H1 (cell line): ENCODE measurements at regions not wholly inside any gene's neighbourhood (a gene's known extent, or its start where the extent isn't known, plus 50 kb on each side); places are given as distances from the start of the nearest gene placed in this dataset.

ENCODE experiments used
- CTCF ChIA-PET: fragments of 300-600 bp; sonication (Branson Sonifier 250); formaldehyde crosslinking; loops from one replicate; lab custom pipeline; 2021; ENCODE audit not compliant: partially characterized antibody; lab: Charles Lee
- POLR2A ChIA-PET: fragments of 300-600 bp; sonication (Branson Sonifier 250); formaldehyde crosslinking; loops from one replicate; lab custom pipeline; 2021; ENCODE audit warnings: inconsistent platforms; ENCODE audit not compliant: partially characterized antibody; lab: Charles Lee
- DNase-seq, 2 experiments: peaks; one replicate each; pipeline versions ENCODE4 v3.0.0 to v3.0.0-alpha.2; 2010 to 2022; ENCODE audit warnings: low spot score in 2 of 2, low read depth in 1 of 2, mixed read lengths in 1 of 2
- FAIRE-seq: peaks from 2 replicates; lab custom pipeline; 2011; peaks lifted over from hg19 to GRCh38; lab: Jason Lieb, UNC
- H2AFZ ChIP-seq: 2 replicates; pipeline ENCODE4 v1.8.1; 2012; ENCODE audit warnings: low read length, inconsistent platforms
- H2AK5ac ChIP-seq: 2 replicates; pipeline ENCODE4 v1.6.1; 2013; ENCODE audit warnings: low read depth, low read length
- H2BK120ac ChIP-seq: replicated peaks from 2 replicates; pipeline ENCODE3; 2013; ENCODE audit warnings: low read depth, low read length, inconsistent platforms
- H2BK12ac ChIP-seq: 2 replicates; pipeline ENCODE4 v1.6.1; 2013; ENCODE audit warnings: low read depth, low read length
- H2BK15ac ChIP-seq: 2 replicates; pipeline ENCODE4 v1.6.1; 2013; ENCODE audit warnings: low read length
- H2BK20ac ChIP-seq: 2 replicates; pipeline ENCODE4 v1.6.1; 2013; ENCODE audit warnings: low read length
- H2BK5ac ChIP-seq: 2 replicates; pipeline ENCODE4 v1.6.1; 2013; ENCODE audit warnings: low read depth, low read length
- H3K14ac ChIP-seq: 2 replicates; pipeline ENCODE4 v1.6.1; 2013; ENCODE audit warnings: inconsistent platforms; ENCODE audit not compliant: insufficient read length
- H3K18ac ChIP-seq: 2 replicates; pipeline ENCODE4 v1.6.1; 2013; ENCODE audit warnings: low read length; ENCODE audit errors: extremely low read depth
- H3K23ac ChIP-seq: 2 replicates; pipeline ENCODE4 v1.6.1; 2013; ENCODE audit warnings: inconsistent platforms; ENCODE audit not compliant: insufficient read length
- H3K23me2 ChIP-seq: 2 replicates; pipeline ENCODE4 v1.6.1; 2013; ENCODE audit warnings: low read depth, low read length
- H3K27ac ChIP-seq: 2 replicates; pipeline ENCODE4 v1.6.1; 2011; ENCODE audit warnings: low read depth, low read length, inconsistent platforms
- H3K27me3 ChIP-seq, 4 experiments: replicated peaks in 1 of 4; 1 replicate in 1 of 4; 2 replicates in 3 of 4; pipeline versions ENCODE4 v1.6.1 to v1.8.1; 2011 to 2013; ENCODE audit warnings: low read length in 3 of 4, mild to moderate bottlenecking in 3 of 4, inconsistent platforms in 2 of 4, mixed read lengths in 2 of 4, moderate library complexity in 1 of 4; ENCODE audit not compliant: control insufficient read depth in 3 of 4, insufficient read depth in 3 of 4; ENCODE audit errors: extremely low read depth in 1 of 4
- H3K36me3 ChIP-seq, 4 experiments: 2 replicates each; pipeline versions ENCODE4 v1.6.1 to v1.8.1; 2011 to 2013; ENCODE audit warnings: mild to moderate bottlenecking in 4 of 4, low read length in 3 of 4, moderate library complexity in 2 of 4, control low read depth in 1 of 4, inconsistent platforms in 1 of 4; ENCODE audit not compliant: insufficient read depth in 4 of 4, control insufficient read depth in 2 of 4
- H3K4ac ChIP-seq: replicated peaks from 2 replicates; pipeline ENCODE3; 2013; ENCODE audit warnings: low read length, low read depth, mixed read lengths, inconsistent platforms; ENCODE audit not compliant: insufficient read length
- H3K4me1 ChIP-seq, 4 experiments: replicated peaks in 1 of 4; 1 replicate in 1 of 4; 2 replicates in 3 of 4; pipeline versions ENCODE4 v1.6.1 to v1.8.1; 2011 to 2013; ENCODE audit warnings: low read length in 3 of 4, inconsistent platforms in 2 of 4, mixed read lengths in 1 of 4; ENCODE audit not compliant: insufficient read depth in 4 of 4, control insufficient read depth in 3 of 4
- H3K4me2 ChIP-seq, 2 experiments: 2 replicates each; pipeline versions ENCODE4 v1.6.1 to v1.8.1; 2011 to 2013; ENCODE audit warnings: low read depth in 2 of 2, low read length in 2 of 2, control low read depth in 1 of 2, inconsistent platforms in 1 of 2, mild to moderate bottlenecking in 1 of 2; ENCODE audit not compliant: insufficient read depth in 1 of 2
- H3K4me3 ChIP-seq, 4 experiments: fragments of 200-600, 300-600 bp in 1 of 4; sonication (generic), shearing (Covaris generic), sonication (Bioruptor Twin) in 1 of 4; 2 replicates each; pipeline versions ENCODE4 v1.5.1 to v1.8.1; 2011 to 2016; ENCODE audit warnings: low read length in 4 of 4, low read depth in 3 of 4, control low read depth in 2 of 4, inconsistent platforms in 2 of 4, mild to moderate bottlenecking in 2 of 4, mixed read lengths in 1 of 4, moderate library complexity in 1 of 4; ENCODE audit not compliant: insufficient read depth in 2 of 4; ENCODE audit errors: extremely low read depth in 1 of 4
- H3K56ac ChIP-seq: replicated peaks from 2 replicates; pipeline ENCODE3; 2013; ENCODE audit warnings: low read depth, mild to moderate bottlenecking, mixed read lengths, low read length, inconsistent platforms; ENCODE audit not compliant: insufficient read length
- H3K79me1 ChIP-seq: 2 replicates; pipeline ENCODE4 v1.6.1; 2013; ENCODE audit warnings: low read depth, low read length, control low read depth
- H3K79me2 ChIP-seq, 2 experiments: 2 replicates each; pipeline versions ENCODE4 v1.6.1 to v1.8.1; 2012 to 2013; ENCODE audit warnings: low read length in 2 of 2, mild to moderate bottlenecking in 2 of 2, inconsistent platforms in 1 of 2; ENCODE audit not compliant: insufficient read depth in 2 of 2, control insufficient read depth in 1 of 2
- H3K9ac ChIP-seq, 4 experiments: replicated peaks in 1 of 4; 1 replicate in 1 of 4; 2 replicates in 3 of 4; pipeline versions ENCODE4 v1.6.1 to v1.8.1; 2011 to 2013; ENCODE audit warnings: low read depth in 3 of 4, low read length in 3 of 4, control low read depth in 2 of 4, mild to moderate bottlenecking in 2 of 4, moderate library complexity in 2 of 4, inconsistent platforms in 1 of 4; ENCODE audit errors: extremely low read depth in 1 of 4
- H3K9me3 ChIP-seq, 2 experiments: 2 replicates each; pipeline versions ENCODE4 v1.6.1 to v1.8.1; 2012 to 2013; ENCODE audit warnings: mild to moderate bottlenecking in 2 of 2, moderate library complexity in 2 of 2, control low read depth in 1 of 2, inconsistent platforms in 1 of 2, low read depth in 1 of 2, low read length in 1 of 2, mixed read lengths in 1 of 2; ENCODE audit not compliant: insufficient read depth in 2 of 2
- H4K20me1 ChIP-seq, 2 experiments: replicated peaks in 1 of 2; 2 replicates each; pipeline versions ENCODE3 to v1.8.1; 2011 to 2013; ENCODE audit warnings: inconsistent platforms in 2 of 2, low read length in 2 of 2, mild to moderate bottlenecking in 1 of 2; ENCODE audit not compliant: insufficient read depth in 2 of 2, control insufficient read depth in 1 of 2
- H4K5ac ChIP-seq: 2 replicates; pipeline ENCODE4 v1.6.1; 2013; ENCODE audit warnings: low read length, low read depth, mixed read lengths, inconsistent platforms; ENCODE audit not compliant: insufficient read length
- H4K8ac ChIP-seq: 2 replicates; pipeline ENCODE4 v1.8.0; 2013; ENCODE audit warnings: mild to moderate bottlenecking, moderate library complexity, low read length, inconsistent platforms; ENCODE audit not compliant: insufficient read depth; ENCODE audit errors: extremely low read depth
- H4K91ac ChIP-seq: replicated peaks from 2 replicates; pipeline ENCODE3; 2013; ENCODE audit warnings: low read length, mixed read lengths, inconsistent platforms; ENCODE audit not compliant: insufficient read length
- CTCF ChIP-seq, 3 experiments: IDR thresholded peaks; 1 replicate in 2 of 3; 2 replicates in 1 of 3; pipeline versions ENCODE4 v1.5.1 to v1.6.1; 2011; ENCODE audit warnings: low read length in 3 of 3, mild to moderate bottlenecking in 3 of 3, inconsistent platforms in 2 of 3, low read depth in 1 of 3, moderate library complexity in 1 of 3; ENCODE audit not compliant: insufficient read depth in 1 of 3; ENCODE audit errors: control extremely low read depth in 1 of 3
- NANOG ChIP-seq: IDR thresholded peaks from 2 replicates; pipeline ENCODE4 v1.6.1; 2011; ENCODE audit warnings: low read length, low read depth, mild to moderate bottlenecking, inconsistent platforms; ENCODE audit not compliant: insufficient read depth, poor library complexity, severe bottlenecking
- NRF1 ChIP-seq: IDR thresholded peaks from 2 replicates; pipeline ENCODE4 v1.6.1; 2011; ENCODE audit warnings: mild to moderate bottlenecking, low read depth, low read length, improper control_type of control experiment
- WGBS, 2 experiments: shearing (Covaris generic) in 1 of 2; methylation state at CpG; one replicate each; pipeline versions ENCODE4 v1.1.6 to v1.1.7; 2013 to 2015; ENCODE audit warnings: low lambda C conversion rate in 2 of 2, mixed read lengths in 2 of 2, inconsistent platforms in 1 of 2, low coverage in 1 of 2, missing lambda C conversion rate in 1 of 2; ENCODE audit not compliant: insufficient replicate concordance in 2 of 2, insufficient coverage in 1 of 2, insufficient read length in 1 of 2; ENCODE audit errors: extremely low coverage in 1 of 2, missing lambda C conversion rate in 1 of 2; 5-methylcytosine and 5-hydroxymethylcytosine counted together

DNA sequence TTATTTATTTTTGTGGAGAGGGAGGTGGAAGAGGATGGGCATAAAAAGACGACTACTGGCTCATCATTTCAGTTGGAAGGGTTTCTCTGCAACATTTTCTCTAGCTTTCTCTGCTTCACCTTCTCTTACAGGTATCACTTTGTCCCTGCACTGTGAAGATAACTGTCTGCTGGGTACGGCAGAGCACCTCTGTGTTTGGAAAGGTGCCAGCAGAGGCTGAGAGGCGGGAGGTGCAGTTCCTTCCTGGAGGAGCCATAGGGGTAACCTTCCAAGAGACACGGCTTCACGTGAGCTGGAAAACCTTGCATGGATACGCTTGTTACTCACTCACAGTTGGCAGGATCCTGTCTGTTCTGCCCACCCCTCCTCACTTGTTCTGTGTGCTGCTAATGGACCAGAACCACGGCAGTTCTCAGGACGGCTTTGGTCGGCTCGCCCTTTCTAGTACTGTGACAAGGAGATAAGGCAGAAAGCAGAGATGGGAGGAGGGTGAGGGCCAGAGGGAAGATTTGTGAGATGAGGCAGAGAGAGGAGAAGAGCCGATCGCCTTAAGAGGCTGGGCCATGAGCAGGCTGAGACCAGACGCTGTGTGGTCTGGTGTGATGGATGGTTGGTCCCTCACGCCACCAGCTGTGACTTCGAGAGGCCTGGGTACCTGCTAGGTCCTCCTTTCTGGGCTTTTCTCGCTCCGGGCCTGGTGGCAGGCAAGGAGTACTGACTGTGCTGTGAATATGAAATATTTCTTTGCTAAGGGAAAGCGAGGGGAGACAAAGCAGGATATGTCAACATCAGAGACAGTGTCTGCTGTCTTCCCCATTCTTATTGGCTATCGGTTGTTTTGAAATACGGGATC lies 66.8 kb downstream of the MRPL57 start:
- Histone ChIP-seq H2BK5ac (no peak overlapping the region), H2BK12ac (no peak overlapping the region), H3K79me1 (no peaks in the 10 kb centered on the region), H3K4me1 (no peaks in the 10 kb centered on the region), H2AK5ac (no peak overlapping the region), H3K4me2 (no peak overlapping the region), H4K91ac (no peak overlapping the region), H3K18ac (no peak overlapping the region), H3K23ac (no peak overlapping the region), H3K79me2 (no peaks in the 10 kb centered on the region), H3K4me3 (no peak overlapping the region), H3K27ac (no peak overlapping the region), H2BK120ac (no peak overlapping the region), H2BK20ac (no peak overlapping the region), H3K27me3 (no peaks in the 10 kb centered on the region), H3K36me3 (no peaks in the 10 kb centered on the region), H2AFZ (peak overlapping the region; percentile 9; the same call in 1 of the 2 replicates), H2BK15ac (0 out of 2 replicates have a peak overlapping the region, but pooled peaks have one; percentile 81), H4K8ac (no peak overlapping the region), H3K4ac (no peak overlapping the region), H3K9me3 (no peaks in the 10 kb centered on the region), H3K56ac (no peak overlapping the region), H3K14ac (no peak overlapping the region), H4K5ac (no peak overlapping the region), H3K9ac (no peak overlapping the region), H3K23me2 (no peaks in the 10 kb centered on the region), H4K20me1 (no peaks in the 10 kb centered on the region)
- no peak for TF ChIP-seq NRF1
- TF ChIP-seq CTCF (IDR thresholded peaks at IDR 0.05; ENCODE audit: control extremely low read depth in 1 of 3, insufficient read depth in 1 of 3, low read depth in 1 of 3, low read length in 3 of 3) = no peak
- no peak for TF ChIP-seq NANOG
- FAIRE-seq = no peak
- POLR2A ChIA-PET = no interaction called here
- CTCF ChIA-PET = interaction anchor here (1.3 to 1.4 kb wide), 2 partner anchors 54 to 248 kb away, joined by 3 read pairs; no protein-coding TSS in a partner anchor
- DNase-seq = no peak
- WGBS, 2 experiments = 93% methylated on average over 20 of the region's 20 CpGs; no CpG with 5 or more reads in 1 of the 2 experiments
